Sigmoid colon (tissue), 6 donors: ENCODE measurements at regions not wholly inside any gene's neighbourhood (a gene's known extent, or its start where the extent isn't known, plus 50 kb on each side); places are given as distances from the start of the nearest gene placed in this dataset.

Experiments
- DNase-seq: peaks from one replicate; pipeline ENCODE4 v3.0.0-alpha.2; 2019
- H3K27ac ChIP-seq, 4 donors: fragments of 200-600 bp; sonication (generic); one replicate each; pipeline ENCODE4 v1.5.1; 2016 to 2019; ENCODE audit warnings: mild to moderate bottlenecking in 1 of 4
- H3K27me3 ChIP-seq, 3 donors: fragments of 200-600 bp; sonication (generic); one replicate each; pipeline ENCODE4 v1.5.1; 2019; ENCODE audit warnings: mild to moderate bottlenecking in 1 of 3
- H3K36me3 ChIP-seq, 4 donors: fragments of 200-600 bp; sonication (generic); one replicate each; pipeline ENCODE4 v1.5.1; 2016 to 2019
- H3K4me1 ChIP-seq, 4 donors: fragments of 200-600 bp; sonication (generic); one replicate each; pipeline ENCODE4 v1.5.1; 2017 to 2019
- H3K4me3 ChIP-seq, 4 donors: fragments of 200-600 bp; sonication (generic); one replicate each; pipeline ENCODE4 v1.5.1; 2017 to 2019; ENCODE audit warnings: mild to moderate bottlenecking in 2 of 4, moderate library complexity in 1 of 4
- H3K9me3 ChIP-seq, 4 donors: fragments of 200-600 bp in 3 of 4; sonication (generic) in 3 of 4; one replicate each; pipeline versions ENCODE4 v1.5.1 to v1.6.1; 2013 to 2019
- EP300 ChIP-seq, 4 donors: sonication (generic); formaldehyde crosslinking; IDR thresholded peaks; one replicate each; pipeline ENCODE4 v1.6.1; 2017; ENCODE audit warnings: antibody characterized with exemption in 4 of 4
- POLR2A ChIP-seq, 2 donors: fragments of 450-650 bp; IDR thresholded peaks; one replicate each; pipeline ENCODE4 v1.6.1; 2016; ENCODE audit warnings: antibody characterized with exemption in 2 of 2, mild to moderate bottlenecking in 2 of 2, moderate library complexity in 2 of 2
- POLR2AphosphoS5 ChIP-seq, 4 donors: sonication (generic); formaldehyde crosslinking; IDR thresholded peaks; one replicate each; pipeline ENCODE4 v1.6.1; 2017; ENCODE audit warnings: antibody characterized with exemption in 4 of 4
- WGBS, 2 donors: extraction: QIAGEN DNeasy Blood & Tissue Kit; methylation state at CpG; one replicate each; pipeline ENCODE4 v1.1.7; 2013; 5-methylcytosine and 5-hydroxymethylcytosine counted together
- intact Hi-C: fragments of 100-400 bp; cut with DNase I; formaldehyde crosslinking; loops from one replicate; pipeline ENCODE4 v1.15.1; 2023
- TF ChIP-seq, protein P1 (sequence below), 4 experiments: fragments of 450-650 bp in 3 of 4; fragments of 200-600 bp in 1 of 4; IDR thresholded peaks; one replicate each; pipeline ENCODE4 v1.5.1; 2016 to 2019; ENCODE audit warnings: antibody characterized with exemption in 4 of 4, mild to moderate bottlenecking in 3 of 4, moderate library complexity in 2 of 4
- donor health status: healthy with polysubstance abuse.
- donor health status: healthy.

DNA sequence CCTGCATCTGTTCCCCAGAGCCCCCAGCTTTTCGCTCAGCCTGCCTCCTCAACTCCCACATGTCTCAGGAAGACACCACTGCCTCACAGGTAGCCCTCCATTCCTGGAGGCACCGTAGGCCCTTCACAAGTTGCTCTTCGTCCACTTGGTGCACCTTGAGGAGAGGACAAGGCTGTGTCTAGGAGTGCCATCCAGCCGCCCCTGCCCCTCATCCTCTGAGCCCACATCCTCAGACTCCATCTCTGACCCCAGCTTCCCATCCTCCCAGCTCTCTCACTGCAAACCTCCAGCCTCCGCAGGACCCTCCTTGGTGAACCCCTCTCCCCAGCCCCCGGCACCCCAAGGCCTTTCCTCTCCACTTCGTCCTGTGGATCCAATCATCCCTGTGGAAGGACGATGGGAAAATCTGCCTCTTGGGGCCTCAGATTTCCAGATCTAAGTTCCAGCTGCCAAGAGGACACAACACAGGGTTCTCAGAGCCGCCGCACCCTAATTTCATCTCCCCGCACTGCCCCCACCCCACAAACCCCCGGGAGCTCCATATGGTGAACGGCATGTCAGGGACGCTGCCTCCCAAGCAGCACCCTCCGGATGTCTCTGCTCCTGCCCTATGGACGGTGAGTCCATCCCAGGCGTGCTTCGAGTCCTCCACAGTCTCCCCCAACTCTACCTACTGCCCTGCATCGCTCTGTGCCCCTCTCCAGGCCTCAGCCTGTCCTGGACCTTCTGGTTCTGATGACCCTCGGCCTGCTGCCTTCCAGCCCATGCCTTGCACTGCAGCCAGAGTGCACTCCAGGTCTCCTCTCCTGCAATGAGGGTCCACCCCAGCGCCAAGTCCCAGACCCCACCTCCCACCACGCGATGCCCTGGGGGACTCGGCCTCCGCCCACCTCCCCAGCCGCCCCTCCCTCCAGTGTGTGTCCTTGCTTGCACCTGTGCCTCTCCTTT lies 314.1 kb upstream of the DIO3 start:
- H3K9me3 ChIP-seq, result no peaks in the 10 kb centered on the region
- intact Hi-C loops, result no loop called here
- H3K27ac ChIP-seq, result no peak overlapping the region
- no peaks in the 10 kb centered on the region for H3K4me1 ChIP-seq
- H3K27me3 ChIP-seq, result no peaks in the 10 kb centered on the region
- DNase-seq, result no peak
- no peaks in the 10 kb centered on the region for H3K36me3 ChIP-seq
- 89 to 94% methylated on average over 26 of the region's 26 CpGs for WGBS, 2 donors
- H3K4me3 ChIP-seq, result no peak overlapping the region
- TF ChIP-seq, protein P1, sequence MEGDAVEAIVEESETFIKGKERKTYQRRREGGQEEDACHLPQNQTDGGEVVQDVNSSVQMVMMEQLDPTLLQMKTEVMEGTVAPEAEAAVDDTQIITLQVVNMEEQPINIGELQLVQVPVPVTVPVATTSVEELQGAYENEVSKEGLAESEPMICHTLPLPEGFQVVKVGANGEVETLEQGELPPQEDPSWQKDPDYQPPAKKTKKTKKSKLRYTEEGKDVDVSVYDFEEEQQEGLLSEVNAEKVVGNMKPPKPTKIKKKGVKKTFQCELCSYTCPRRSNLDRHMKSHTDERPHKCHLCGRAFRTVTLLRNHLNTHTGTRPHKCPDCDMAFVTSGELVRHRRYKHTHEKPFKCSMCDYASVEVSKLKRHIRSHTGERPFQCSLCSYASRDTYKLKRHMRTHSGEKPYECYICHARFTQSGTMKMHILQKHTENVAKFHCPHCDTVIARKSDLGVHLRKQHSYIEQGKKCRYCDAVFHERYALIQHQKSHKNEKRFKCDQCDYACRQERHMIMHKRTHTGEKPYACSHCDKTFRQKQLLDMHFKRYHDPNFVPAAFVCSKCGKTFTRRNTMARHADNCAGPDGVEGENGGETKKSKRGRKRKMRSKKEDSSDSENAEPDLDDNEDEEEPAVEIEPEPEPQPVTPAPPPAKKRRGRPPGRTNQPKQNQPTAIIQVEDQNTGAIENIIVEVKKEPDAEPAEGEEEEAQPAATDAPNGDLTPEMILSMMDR (IDR thresholded peaks at IDR 0.05), result no peak
- TF ChIP-seq POLR2A (IDR thresholded peaks at IDR 0.05) (no peak), POLR2AphosphoS5 (IDR thresholded peaks at IDR 0.05) (no peak), EP300 (IDR thresholded peaks at IDR 0.05) (no peak)

DNA sequence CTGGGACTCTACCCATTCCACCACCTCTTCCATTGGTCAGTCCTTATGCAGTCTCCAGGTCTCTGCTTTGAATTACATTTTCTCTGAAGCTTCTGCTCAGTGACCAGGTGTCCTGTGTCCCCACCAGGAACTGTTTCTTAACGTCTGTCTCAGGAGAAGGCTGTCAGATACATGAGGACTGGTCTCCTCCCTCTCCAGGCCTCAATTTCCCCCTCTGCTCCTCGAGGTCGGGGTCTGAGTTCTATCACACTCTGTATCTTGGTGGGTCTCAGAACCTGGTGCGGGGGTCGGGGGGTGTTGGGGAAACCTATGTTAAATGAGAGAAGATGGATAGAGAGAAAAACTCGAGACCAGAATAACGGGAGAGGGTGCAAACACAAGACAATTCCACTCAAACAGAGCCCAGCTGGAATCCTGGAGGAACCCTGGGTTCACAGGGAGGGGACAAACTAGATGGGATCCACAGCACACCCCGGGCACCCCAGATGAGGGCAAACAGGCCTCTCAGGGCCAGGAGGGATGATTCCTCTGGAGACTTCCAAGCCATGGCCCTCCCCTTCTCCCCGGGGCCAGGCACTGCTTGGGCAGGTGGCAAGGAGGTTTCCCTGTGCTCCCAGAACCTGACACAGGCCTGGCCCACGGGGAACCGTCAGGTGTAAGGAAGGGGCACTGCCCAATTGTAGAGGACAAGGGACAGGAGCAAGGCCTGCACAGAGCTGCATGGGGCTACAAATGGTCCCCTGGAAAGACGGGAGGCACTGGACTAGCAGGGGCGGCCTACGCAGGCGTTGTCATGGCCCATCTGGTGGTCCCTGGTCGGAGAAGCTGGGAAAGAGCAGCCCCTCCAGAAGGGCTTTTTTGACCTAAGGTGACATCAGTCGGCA lies 313.2 kb upstream of the DIO3 start:
- H3K36me3 ChIP-seq, result no peaks in the 10 kb centered on the region
- H3K27ac ChIP-seq, result no peak overlapping the region
- WGBS, 2 donors, result 84 to 88% methylated on average over 17 of the region's 17 CpGs
- no peak overlapping the region for H3K4me3 ChIP-seq
- H3K27me3 ChIP-seq, result no peaks in the 10 kb centered on the region
- intact Hi-C loops, result no loop called here
- H3K4me1 ChIP-seq, result no peaks in the 10 kb centered on the region
- H3K9me3 ChIP-seq, result no peaks in the 10 kb centered on the region
- no peak for DNase-seq
- TF ChIP-seq POLR2A (IDR thresholded peaks at IDR 0.05) (no peak), EP300 (IDR thresholded peaks at IDR 0.05) (no peak), POLR2AphosphoS5 (IDR thresholded peaks at IDR 0.05) (no peak)
- TF ChIP-seq, protein P1 (IDR thresholded peaks at IDR 0.05), result no peak

DNA sequence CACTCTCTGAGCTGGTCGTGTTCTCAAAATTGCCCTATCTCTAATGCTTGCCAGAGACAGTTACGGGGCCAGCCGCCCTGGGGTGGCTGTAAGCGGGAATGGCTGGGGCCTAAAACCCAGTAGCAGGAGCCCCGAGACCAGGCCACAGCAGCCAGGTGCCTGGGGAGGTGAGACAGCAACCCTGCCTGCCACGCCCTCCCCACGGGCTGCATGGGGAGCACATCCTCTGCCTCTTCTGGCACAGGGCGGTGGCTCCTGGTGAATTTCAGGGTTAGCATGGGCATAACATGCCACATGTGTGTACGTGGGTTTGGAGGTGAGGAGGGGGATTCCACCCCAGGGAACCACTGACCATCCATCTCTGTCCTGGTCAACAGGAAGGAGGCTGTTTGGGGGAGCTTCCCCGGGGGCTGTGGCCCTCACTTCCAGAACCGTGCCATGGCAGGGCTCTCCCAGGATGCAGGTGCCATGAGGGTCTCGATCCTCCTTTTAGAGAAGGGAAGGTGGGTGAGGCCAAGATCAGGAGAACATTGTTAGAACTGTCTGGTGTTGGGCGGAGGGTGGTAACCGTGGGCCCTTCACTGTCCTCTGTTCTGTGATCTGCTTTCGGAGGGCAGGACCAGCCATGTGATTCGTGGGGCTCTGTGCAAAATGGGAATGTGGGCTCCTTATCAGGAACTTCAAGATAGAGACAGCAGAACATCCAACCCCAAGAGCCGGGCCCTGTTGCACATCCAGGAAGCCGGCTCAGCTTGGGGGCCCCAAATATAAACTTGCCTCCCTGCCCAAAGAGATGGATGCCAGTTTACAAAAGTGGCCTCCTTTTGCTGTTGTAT lies 312.2 kb upstream of the DIO3 start:
- no peaks in the 10 kb centered on the region for H3K27me3 ChIP-seq
- no peaks in the 10 kb centered on the region for H3K36me3 ChIP-seq
- H3K4me3 ChIP-seq, result no peak overlapping the region
- H3K9me3 ChIP-seq, result no peaks in the 10 kb centered on the region
- no peak for DNase-seq
- no peak overlapping the region for H3K27ac ChIP-seq
- WGBS, 2 donors, result 81 to 90% methylated on average over 18 of the region's 18 CpGs
- intact Hi-C loops, result no loop called here
- TF ChIP-seq, protein P1 (IDR thresholded peaks at IDR 0.05), result no peak
- TF ChIP-seq POLR2AphosphoS5 (IDR thresholded peaks at IDR 0.05), result no peak
- TF ChIP-seq EP300 (IDR thresholded peaks at IDR 0.05), result no peak
- TF ChIP-seq POLR2A (IDR thresholded peaks at IDR 0.05), result no peak
- no peaks in the 10 kb centered on the region for H3K4me1 ChIP-seq

DNA sequence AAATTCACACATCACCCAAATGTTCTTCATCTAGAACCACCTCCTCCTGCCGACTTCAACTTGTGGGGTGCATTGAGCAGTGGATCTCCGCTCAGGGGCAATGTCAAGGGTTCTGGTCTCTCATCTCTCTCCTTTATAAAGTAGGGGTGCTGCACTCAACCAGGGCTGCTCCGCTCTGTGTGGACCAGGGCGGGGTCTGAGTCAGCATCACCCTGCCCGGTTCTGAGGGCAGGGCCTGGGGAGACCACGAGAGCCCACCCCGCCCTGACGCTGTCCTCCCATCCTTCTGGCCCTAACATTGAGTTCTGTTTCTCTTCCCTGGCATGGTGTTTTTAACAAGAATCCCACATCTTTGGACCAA lies 311.6 kb upstream of the DIO3 start:
- no peak overlapping the region for H3K4me3 ChIP-seq
- no peaks in the 10 kb centered on the region for H3K9me3 ChIP-seq
- no peak overlapping the region for H3K27ac ChIP-seq
- H3K4me1 ChIP-seq, result no peaks in the 10 kb centered on the region
- DNase-seq, result no peak
- 78 to 87% methylated on average over 8 of the region's 8 CpGs for WGBS, 2 donors
- no peaks in the 10 kb centered on the region for H3K36me3 ChIP-seq
- intact Hi-C loops, result no loop called here
- H3K27me3 ChIP-seq, result no peaks in the 10 kb centered on the region
- TF ChIP-seq, protein P1 (IDR thresholded peaks at IDR 0.05), result no peak
- no peak for TF ChIP-seq POLR2A (IDR thresholded peaks at IDR 0.05)
- no peak for TF ChIP-seq POLR2AphosphoS5 (IDR thresholded peaks at IDR 0.05)
- TF ChIP-seq EP300 (IDR thresholded peaks at IDR 0.05), result no peak
